ENCODE measurements at regions not wholly inside any gene's neighbourhood (a gene's known extent, or its start where the extent isn't known, plus 50 kb on each side); places are given as distances from the start of the nearest gene placed in this dataset.

DNA sequence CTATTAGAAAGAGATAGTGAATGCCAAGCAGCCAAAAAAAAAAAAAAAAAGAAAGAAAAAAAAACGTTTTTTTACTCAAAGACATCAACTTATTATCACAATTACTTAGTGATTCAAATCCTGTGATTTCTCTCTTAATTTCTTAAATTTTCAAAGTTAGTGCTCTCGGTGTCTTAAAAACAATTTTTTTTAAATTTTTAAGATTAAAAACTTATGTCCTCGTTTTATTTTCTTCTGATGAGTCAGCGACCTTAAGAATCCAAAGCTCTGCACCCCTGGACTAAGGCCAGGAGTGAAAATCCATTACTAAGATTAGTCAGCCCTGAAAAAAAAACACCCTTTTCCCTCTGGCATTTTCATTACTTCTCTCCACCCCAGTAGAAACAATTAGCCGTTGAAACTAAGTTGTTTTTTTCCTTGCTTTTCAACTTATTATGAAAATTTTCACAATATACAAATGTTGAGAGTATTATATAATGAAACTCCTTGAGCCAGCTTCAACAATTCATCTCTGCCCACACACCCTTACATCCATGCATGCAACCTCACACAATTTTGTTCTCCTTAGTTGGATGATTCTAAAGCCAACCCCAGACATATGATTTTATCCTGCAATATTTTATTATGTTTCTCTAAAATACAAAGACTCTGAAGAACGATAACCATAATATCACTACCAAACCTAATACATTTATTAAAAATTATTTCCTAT, 85.6 kb upstream of the CARMIL1 start:
- no peak for TF ChIP-seq CTCF (conservative IDR thresholded peaks at IDR 0.05)

GRCh38 chr6:25194172-25194678, 84.9 kb upstream of the CARMIL1 start:
- Mint-ChIP-seq H3K4me3 (no peak overlapping the region), H3K27me3 (ENCODE audit: insufficient read depth) (peaks cover 9% of the 10 kb centered on the region), H3K9me3 (no peaks in the 10 kb centered on the region), H3K36me3 (ENCODE audit: low read depth) (no peaks in the 10 kb centered on the region), H3K27ac (no peak overlapping the region), H3K4me1 (no peaks in the 10 kb centered on the region)
- no peak for DNase-seq
- Histone ChIP-seq H3K27ac (ENCODE audit: low read depth, low read length) (no peak overlapping the region), H3K9me3 (ENCODE audit: control insufficient read depth, low read length) (no peaks in the 10 kb centered on the region), H3K36me3 (ENCODE audit: control insufficient read depth, insufficient read depth, low read length) (no peaks in the 10 kb centered on the region), H3K4me1 (ENCODE audit: control insufficient read depth, insufficient read depth, low read length) (no peaks in the 10 kb centered on the region), H3K27me3 (ENCODE audit: control insufficient read depth, insufficient read depth, low read length, poor library complexity, severe bottlenecking) (no peaks in the 10 kb centered on the region), H3K4me3 (ENCODE audit: low read length) (no peak overlapping the region), H3K9ac (ENCODE audit: extremely low read depth, low read length, poor library complexity, severe bottlenecking) (no peak overlapping the region)
- WGBS, 2 experiments (ENCODE audit: insufficient coverage in 1 of 2, insufficient read length in 1 of 2), result 92 to 97% methylated on average over 4 to 7 of the region's 8 CpGs
- no peak for TF ChIP-seq CTCF (conservative IDR thresholded peaks at IDR 0.05)

More for the DNA sequence above, 85.6 kb upstream of the CARMIL1 start:
- H3K4me3 Mint-ChIP-seq, result no peak overlapping the region
- H3K4me1 Mint-ChIP-seq, result no peaks in the 10 kb centered on the region
- no peaks in the 10 kb centered on the region for H3K9me3 Mint-ChIP-seq
- no peaks in the 10 kb centered on the region for H3K4me1 ChIP-seq (ENCODE audit: control insufficient read depth, insufficient read depth, low read length)
- H3K36me3 Mint-ChIP-seq (ENCODE audit: low read depth), result no peaks in the 10 kb centered on the region
- DNase-seq, result no peak
- H3K27me3 Mint-ChIP-seq (ENCODE audit: insufficient read depth), result peaks cover 9% of the 10 kb centered on the region
- no peak overlapping the region for H3K4me3 ChIP-seq (ENCODE audit: low read length)
- H3K27me3 ChIP-seq (ENCODE audit: control insufficient read depth, insufficient read depth, low read length, poor library complexity, severe bottlenecking), result no peaks in the 10 kb centered on the region
- H3K9ac ChIP-seq (ENCODE audit: extremely low read depth, low read length, poor library complexity, severe bottlenecking), result no peak overlapping the region
- no peak overlapping the region for H3K27ac ChIP-seq (ENCODE audit: low read depth, low read length)
- no peaks in the 10 kb centered on the region for H3K36me3 ChIP-seq (ENCODE audit: control insufficient read depth, insufficient read depth, low read length)
- H3K9me3 ChIP-seq (ENCODE audit: control insufficient read depth, low read length), result no peaks in the 10 kb centered on the region
- H3K27ac Mint-ChIP-seq, result no peak overlapping the region
- WGBS, 2 experiments (ENCODE audit: insufficient coverage in 1 of 2, insufficient read length in 1 of 2), result 77 to 94% methylated on average over 4 to 6 of the region's 6 CpGs

DNA sequence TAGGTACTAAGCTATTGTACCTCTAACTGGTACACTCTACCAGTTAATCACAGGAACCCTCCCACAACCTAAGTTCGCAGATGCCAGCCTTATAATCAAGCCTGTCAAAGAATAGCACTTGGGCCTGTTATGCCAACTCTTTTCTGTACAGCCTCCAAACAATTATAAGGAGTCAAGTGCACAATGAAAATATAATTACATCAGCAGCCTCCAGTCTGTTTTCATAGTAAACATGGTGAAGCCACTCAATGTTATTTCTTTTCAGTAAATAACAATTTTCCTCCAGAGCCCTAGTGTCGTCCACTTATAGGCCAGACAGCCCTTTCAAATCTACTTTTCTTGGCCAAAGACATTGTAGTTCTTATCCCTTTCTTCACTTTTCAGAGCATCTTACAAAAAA, 82.7 kb upstream of the CARMIL1 start:
- Histone ChIP-seq H3K4me3 (ENCODE audit: low read length) (no peak overlapping the region), H3K9ac (ENCODE audit: extremely low read depth, low read length, poor library complexity, severe bottlenecking) (no peak overlapping the region), H3K4me1 (ENCODE audit: control insufficient read depth, insufficient read depth, low read length) (no peaks in the 10 kb centered on the region), H3K36me3 (ENCODE audit: control insufficient read depth, insufficient read depth, low read length) (no peaks in the 10 kb centered on the region), H3K9me3 (ENCODE audit: control insufficient read depth, low read length) (no peaks in the 10 kb centered on the region), H3K27ac (ENCODE audit: low read depth, low read length) (no peak overlapping the region), H3K27me3 (ENCODE audit: control insufficient read depth, insufficient read depth, low read length, poor library complexity, severe bottlenecking) (no peaks in the 10 kb centered on the region)
- no peak for TF ChIP-seq CTCF (conservative IDR thresholded peaks at IDR 0.05)
- Mint-ChIP-seq H3K27ac (no peak overlapping the region), H3K4me1 (no peaks in the 10 kb centered on the region), H3K27me3 (ENCODE audit: insufficient read depth) (peaks cover 4% of the 10 kb centered on the region), H3K4me3 (no peak overlapping the region), H3K36me3 (ENCODE audit: low read depth) (no peaks in the 10 kb centered on the region), H3K9me3 (no peaks in the 10 kb centered on the region)
- WGBS, 2 experiments (ENCODE audit: insufficient coverage in 1 of 2, insufficient read length in 1 of 2), result 88 to 92% methylated on average over 1 to 2 of the region's 2 CpGs
- no peak for DNase-seq
